Keratinocyte (primary cell): ENCODE measurements at regions not wholly inside any gene's neighbourhood (a gene's known extent, or its start where the extent isn't known, plus 50 kb on each side); places are given as distances from the start of the nearest gene placed in this dataset.

Experiments
- DNase-seq: peaks from one replicate; pipeline ENCODE4 v3.0.0-alpha.2; 2011; ENCODE audit warnings: low read depth, missing footprints, low spot score
- FAIRE-seq: peaks from 2 replicates; lab custom pipeline; 2011; peaks lifted over from hg19 to GRCh38; lab: Jason Lieb, UNC
- H2AFZ ChIP-seq: 2 replicates; pipeline ENCODE4 v1.6.0; 2012; ENCODE audit warnings: low read length, control low read depth, inconsistent platforms; ENCODE audit not compliant: control insufficient read depth
- H3K27ac ChIP-seq: 2 replicates; pipeline ENCODE4 v1.5.1; 2011; ENCODE audit warnings: low read length; ENCODE audit not compliant: control insufficient read depth, insufficient read depth
- H3K27me3 ChIP-seq: 3 replicates; pipeline ENCODE4 v1.6.0; 2011; ENCODE audit warnings: low read length; ENCODE audit not compliant: control insufficient read depth, insufficient read depth; ENCODE audit errors: extremely low read depth
- H3K36me3 ChIP-seq, 2 experiments: 2 replicates in 1 of 2; 3 replicates in 1 of 2; pipeline ENCODE4 v1.5.1; 2011; ENCODE audit warnings: low read length in 2 of 2, mild to moderate bottlenecking in 1 of 2; ENCODE audit not compliant: control insufficient read depth in 2 of 2, insufficient read depth in 2 of 2; ENCODE audit errors: extremely low read depth in 1 of 2
- H3K4me1 ChIP-seq: 3 replicates; pipeline ENCODE4 v1.5.1; 2011; ENCODE audit warnings: low read length; ENCODE audit not compliant: control insufficient read depth, insufficient read depth; ENCODE audit errors: extremely low read depth
- H3K4me2 ChIP-seq: 3 replicates; pipeline ENCODE4 v1.6.0; 2011; ENCODE audit warnings: low read depth, low read length; ENCODE audit not compliant: control insufficient read depth, insufficient read depth; ENCODE audit errors: extremely low read depth
- H3K4me3 ChIP-seq, 3 experiments: fragments of 200-600 bp in 1 of 3; sonication (generic) in 1 of 3; 2 replicates in 2 of 3; 3 replicates in 1 of 3; pipeline ENCODE4 v1.5.1; 2011 to 2016; ENCODE audit warnings: low read length in 3 of 3, mild to moderate bottlenecking in 3 of 3, control low read depth in 2 of 3, inconsistent platforms in 1 of 3, low read depth in 1 of 3, mixed read lengths in 1 of 3, mixed run types in 1 of 3, moderate library complexity in 1 of 3; ENCODE audit not compliant: control insufficient read depth in 2 of 3, insufficient read depth in 2 of 3; ENCODE audit errors: extremely low read depth in 1 of 3
- H3K79me2 ChIP-seq: 2 replicates; pipeline ENCODE4 v1.6.0; 2012; ENCODE audit warnings: low read length; ENCODE audit not compliant: control insufficient read depth, insufficient read depth
- H3K9ac ChIP-seq: 3 replicates; pipeline ENCODE4 v1.6.0; 2011; ENCODE audit warnings: low read length; ENCODE audit not compliant: control insufficient read depth, insufficient read depth; ENCODE audit errors: extremely low read depth
- H3K9me1 ChIP-seq: 3 replicates; pipeline ENCODE4 v1.6.0; 2011; ENCODE audit warnings: low read length; ENCODE audit not compliant: control insufficient read depth, insufficient read depth; ENCODE audit errors: extremely low read depth
- H3K9me3 ChIP-seq: 2 replicates; pipeline ENCODE4 v1.5.1; 2012; ENCODE audit warnings: low read depth, low read length; ENCODE audit not compliant: control insufficient read depth
- H4K20me1 ChIP-seq: 3 replicates; pipeline ENCODE4 v1.6.0; 2011; ENCODE audit warnings: low read length; ENCODE audit not compliant: control insufficient read depth, insufficient read depth; ENCODE audit errors: extremely low read depth
- EZH2 ChIP-seq: IDR thresholded peaks from one replicate; pipeline ENCODE4 v1.6.1; 2012; ENCODE audit warnings: inconsistent platforms, mild to moderate bottlenecking, low read length, moderate library complexity
- dilution Hi-C: fragments of 300-500 bp; cut with MboI; formaldehyde crosslinking; loops from one replicate; pipeline ENCODE4 v1.7.0; 2020; ENCODE audit warnings: low sequenced_read_pairs; ENCODE audit not compliant: extremely low pct_ligation_motif_present
- TF ChIP-seq, protein P1 (sequence below), 3 experiments: IDR thresholded peaks in 1 of 3; conservative IDR thresholded peaks in 1 of 3; optimal IDR thresholded peaks in 1 of 3; 2 replicates in 2 of 3; 3 replicates in 1 of 3; pipeline versions ENCODE3 to v1.5.1; 2011; ENCODE audit warnings: low read length in 3 of 3, mild to moderate bottlenecking in 3 of 3, moderate library complexity in 2 of 3, control low read depth in 1 of 3, inconsistent platforms in 1 of 3; ENCODE audit not compliant: insufficient read depth in 2 of 3; ENCODE audit errors: extremely low read depth in 1 of 3

DNA sequence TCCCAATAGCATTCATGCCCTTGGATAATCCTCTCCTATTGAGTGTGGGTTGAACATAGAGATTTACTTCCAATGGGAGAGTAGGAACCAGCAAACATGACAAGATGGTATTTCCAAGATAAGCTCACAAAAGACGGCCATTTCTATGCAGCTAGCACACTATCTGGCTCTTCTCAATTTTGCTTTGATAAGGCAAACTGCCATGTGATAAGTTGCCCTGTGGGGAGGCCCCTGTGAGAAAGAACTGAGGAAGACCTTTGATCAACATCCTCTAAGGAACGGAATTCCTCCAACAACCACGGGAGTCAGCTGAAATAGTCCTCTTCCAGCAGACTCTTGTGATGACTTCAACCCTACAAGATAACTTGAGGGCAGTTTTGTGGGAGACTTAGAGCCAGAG lies 211.9 kb upstream of the TRPM3 start:
- no peaks in the 10 kb centered on the region for H3K79me2 ChIP-seq
- no peak overlapping the region for H2AFZ ChIP-seq
- no peaks in the 10 kb centered on the region for H3K4me1 ChIP-seq
- no peaks in the 10 kb centered on the region for H3K36me3 ChIP-seq
- FAIRE-seq (no peak), DNase-seq (no peak)
- H4K20me1 ChIP-seq = no peaks in the 10 kb centered on the region
- dilution Hi-C loops = no loop called here
- H3K9me1 ChIP-seq = no peaks in the 10 kb centered on the region
- H3K27ac ChIP-seq = no peak overlapping the region
- H3K4me3 ChIP-seq = no peak overlapping the region
- H3K4me2 ChIP-seq = no peak overlapping the region
- no peak for TF ChIP-seq EZH2
- TF ChIP-seq, protein P1, sequence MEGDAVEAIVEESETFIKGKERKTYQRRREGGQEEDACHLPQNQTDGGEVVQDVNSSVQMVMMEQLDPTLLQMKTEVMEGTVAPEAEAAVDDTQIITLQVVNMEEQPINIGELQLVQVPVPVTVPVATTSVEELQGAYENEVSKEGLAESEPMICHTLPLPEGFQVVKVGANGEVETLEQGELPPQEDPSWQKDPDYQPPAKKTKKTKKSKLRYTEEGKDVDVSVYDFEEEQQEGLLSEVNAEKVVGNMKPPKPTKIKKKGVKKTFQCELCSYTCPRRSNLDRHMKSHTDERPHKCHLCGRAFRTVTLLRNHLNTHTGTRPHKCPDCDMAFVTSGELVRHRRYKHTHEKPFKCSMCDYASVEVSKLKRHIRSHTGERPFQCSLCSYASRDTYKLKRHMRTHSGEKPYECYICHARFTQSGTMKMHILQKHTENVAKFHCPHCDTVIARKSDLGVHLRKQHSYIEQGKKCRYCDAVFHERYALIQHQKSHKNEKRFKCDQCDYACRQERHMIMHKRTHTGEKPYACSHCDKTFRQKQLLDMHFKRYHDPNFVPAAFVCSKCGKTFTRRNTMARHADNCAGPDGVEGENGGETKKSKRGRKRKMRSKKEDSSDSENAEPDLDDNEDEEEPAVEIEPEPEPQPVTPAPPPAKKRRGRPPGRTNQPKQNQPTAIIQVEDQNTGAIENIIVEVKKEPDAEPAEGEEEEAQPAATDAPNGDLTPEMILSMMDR (optimal IDR thresholded peaks at IDR 0.05 in 1 of 3, IDR thresholded peaks at IDR 0.05 in 1 of 3, conservative IDR thresholded peaks at IDR 0.05 in 1 of 3; ENCODE audit: extremely low read depth in 1 of 3, insufficient read depth in 2 of 3, low read length in 3 of 3) = no peak
- no peak overlapping the region for H3K9ac ChIP-seq
- H3K27me3 ChIP-seq = peaks cover 3% of the 10 kb centered on the region
- H3K9me3 ChIP-seq = no peaks in the 10 kb centered on the region

- Histone ChIP-seq H3K4me1 (peaks cover 4% of the 10 kb centered on the region), H3K27me3 (peaks cover 3% of the 10 kb centered on the region), H3K9me3 (no peaks in the 10 kb centered on the region), H3K4me3 (no peak overlapping the region), H3K36me3 (no peaks in the 10 kb centered on the region), H3K27ac (no peak overlapping the region), H3K4me2 (no peak overlapping the region), H3K9ac (no peak overlapping the region), H4K20me1 (no peaks in the 10 kb centered on the region), H3K79me2 (no peaks in the 10 kb centered on the region), H3K9me1 (no peaks in the 10 kb centered on the region), H2AFZ (no peak overlapping the region)
- DNase-seq (no peak), FAIRE-seq (no peak)
- dilution Hi-C loops = no loop called here
- TF ChIP-seq, protein P1 (optimal IDR thresholded peaks at IDR 0.05 in 1 of 3, IDR thresholded peaks at IDR 0.05 in 1 of 3, conservative IDR thresholded peaks at IDR 0.05 in 1 of 3; ENCODE audit: extremely low read depth in 1 of 3, insufficient read depth in 2 of 3, low read length in 3 of 3) = no peak
- no peak for TF ChIP-seq EZH2
Observed at GRCh38 chr9:71331603-71332002, 210.2 kb upstream of the TRPM3 start.
